GM13976 (cell line): ENCODE measurements at regions not wholly inside any gene's neighbourhood (a gene's known extent, or its start where the extent isn't known, plus 50 kb on each side); places are given as distances from the start of the nearest gene placed in this dataset.

Experiments used
- DNase-seq: peaks from one replicate; pipeline ENCODE4 v3.0.0; 2012; ENCODE audit warnings: low spot score
- in situ Hi-C: fragments of 300-500 bp; cut with MboI; formaldehyde crosslinking; loops from one replicate; pipeline ENCODE4 v1.12.0; 2022; ENCODE audit warnings: low sequenced_read_pairs, mixed read lengths, inconsistent platforms; ENCODE audit not compliant: unreplicated experiment
- TF ChIP-seq, protein P1 (sequence below): IDR thresholded peaks from 2 replicates; pipeline ENCODE4 v1.5.1; 2012; ENCODE audit warnings: borderline replicate concordance, mild to moderate bottlenecking; ENCODE audit not compliant: insufficient read depth; ENCODE audit errors: extremely low read depth, missing control alignments, control extremely low read depth

DNA sequence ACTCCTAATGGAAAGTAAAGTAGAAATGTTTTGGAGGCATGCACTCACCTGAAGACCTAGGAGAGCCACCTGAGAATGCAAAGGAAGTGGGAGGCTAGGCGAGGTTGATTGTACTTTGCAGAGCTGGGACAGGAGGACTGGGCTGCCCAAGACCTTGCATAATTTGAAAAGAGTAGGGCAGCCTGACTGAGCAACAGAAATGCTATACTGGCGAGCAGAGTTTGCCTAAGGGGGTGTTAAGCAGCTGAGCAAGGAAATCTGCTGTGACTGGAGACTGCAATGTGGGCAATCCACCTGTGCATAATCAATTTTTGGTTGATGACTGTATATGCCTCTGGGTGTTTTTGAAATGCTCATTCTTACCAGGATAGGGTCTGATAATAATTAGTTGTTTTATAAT lies 834.1 kb downstream of the TRHDE start:
- TF ChIP-seq, protein P1, sequence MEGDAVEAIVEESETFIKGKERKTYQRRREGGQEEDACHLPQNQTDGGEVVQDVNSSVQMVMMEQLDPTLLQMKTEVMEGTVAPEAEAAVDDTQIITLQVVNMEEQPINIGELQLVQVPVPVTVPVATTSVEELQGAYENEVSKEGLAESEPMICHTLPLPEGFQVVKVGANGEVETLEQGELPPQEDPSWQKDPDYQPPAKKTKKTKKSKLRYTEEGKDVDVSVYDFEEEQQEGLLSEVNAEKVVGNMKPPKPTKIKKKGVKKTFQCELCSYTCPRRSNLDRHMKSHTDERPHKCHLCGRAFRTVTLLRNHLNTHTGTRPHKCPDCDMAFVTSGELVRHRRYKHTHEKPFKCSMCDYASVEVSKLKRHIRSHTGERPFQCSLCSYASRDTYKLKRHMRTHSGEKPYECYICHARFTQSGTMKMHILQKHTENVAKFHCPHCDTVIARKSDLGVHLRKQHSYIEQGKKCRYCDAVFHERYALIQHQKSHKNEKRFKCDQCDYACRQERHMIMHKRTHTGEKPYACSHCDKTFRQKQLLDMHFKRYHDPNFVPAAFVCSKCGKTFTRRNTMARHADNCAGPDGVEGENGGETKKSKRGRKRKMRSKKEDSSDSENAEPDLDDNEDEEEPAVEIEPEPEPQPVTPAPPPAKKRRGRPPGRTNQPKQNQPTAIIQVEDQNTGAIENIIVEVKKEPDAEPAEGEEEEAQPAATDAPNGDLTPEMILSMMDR = no peak
- in situ Hi-C loops = no loop called here

DNA sequence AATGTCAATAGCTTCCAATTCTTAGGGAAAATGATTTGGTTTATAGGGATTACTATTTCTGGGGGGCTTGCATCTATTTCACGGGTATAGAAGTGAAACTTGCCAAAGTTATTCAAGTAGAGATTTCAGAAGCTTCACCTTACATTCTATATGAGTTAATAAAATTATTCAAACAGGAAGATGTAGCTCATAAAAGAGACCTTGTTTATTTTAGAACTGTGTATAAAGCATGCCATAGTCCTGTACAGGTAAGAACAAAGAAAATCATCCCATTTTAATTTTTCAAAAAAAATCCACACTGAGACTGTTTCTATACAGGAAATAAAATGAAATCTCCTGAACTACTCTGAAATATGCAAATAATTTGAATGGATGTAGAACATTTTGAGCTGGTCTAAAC lies 834.7 kb downstream of the TRHDE start:
- in situ Hi-C loops = no loop called here
- no peak for DNase-seq
- TF ChIP-seq, protein P1 = no peak

More for the DNA sequence above, 834.1 kb downstream of the TRHDE start:
- DNase-seq = no peak

DNA sequence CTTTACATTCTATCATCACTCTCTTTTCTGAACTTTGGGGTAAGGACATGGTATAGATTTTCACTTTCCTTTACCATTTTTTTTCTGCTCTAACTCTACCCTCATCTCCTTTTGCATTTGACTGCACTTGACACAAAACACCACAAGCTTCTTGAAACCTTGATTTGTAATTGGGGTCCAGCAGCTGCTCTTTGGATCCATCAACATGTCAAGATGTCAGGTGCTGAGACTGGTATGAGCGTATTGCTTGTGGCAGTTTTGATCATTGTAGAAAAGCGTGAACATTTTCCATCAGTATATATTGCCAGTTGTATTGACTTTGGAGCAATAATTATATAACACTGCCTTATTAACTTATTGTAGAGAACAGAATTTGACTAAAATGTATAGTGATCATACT lies 838.6 kb downstream of the TRHDE start:
- no peak for DNase-seq
- in situ Hi-C loops = no loop called here
- TF ChIP-seq, protein P1 = no peak

DNA sequence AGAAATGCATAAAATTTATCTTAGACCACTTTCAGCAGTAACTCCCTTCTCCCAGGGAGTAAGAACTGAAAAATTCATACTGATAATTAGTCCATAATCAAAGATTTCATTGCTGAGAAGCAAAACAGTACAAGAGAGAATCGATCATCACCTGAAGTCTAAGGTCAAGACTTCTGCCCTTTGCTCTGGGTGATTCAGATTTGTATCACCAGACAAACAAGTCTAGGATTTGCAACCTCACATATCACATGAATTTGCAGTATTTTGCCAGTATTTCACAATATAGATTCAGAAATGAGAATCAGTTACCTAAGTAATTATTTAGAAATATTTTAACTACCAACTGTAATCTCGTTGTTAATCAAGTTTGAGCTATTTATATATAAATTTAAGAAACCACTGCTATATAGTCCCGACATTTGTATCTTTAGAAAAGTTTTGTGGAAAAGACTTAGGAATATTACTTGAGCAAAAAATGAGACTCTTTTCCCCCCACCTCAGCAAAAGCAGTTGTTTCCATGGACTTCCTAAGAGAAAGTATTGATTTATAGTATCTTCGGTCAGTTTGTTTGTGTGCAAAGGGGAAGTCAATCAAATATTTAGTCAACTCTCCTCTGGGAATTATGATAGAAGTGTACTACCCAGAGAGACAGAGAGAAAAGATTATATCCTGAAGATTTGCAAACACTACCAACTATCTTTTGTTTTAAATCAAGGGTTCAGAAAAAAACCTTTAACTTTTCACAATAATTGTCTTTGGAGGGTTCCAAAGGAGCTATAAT lies 840.1 kb downstream of the TRHDE start:
- DNase-seq = no peak
- in situ Hi-C loops = no loop called here
- TF ChIP-seq, protein P1 = no peak

DNA sequence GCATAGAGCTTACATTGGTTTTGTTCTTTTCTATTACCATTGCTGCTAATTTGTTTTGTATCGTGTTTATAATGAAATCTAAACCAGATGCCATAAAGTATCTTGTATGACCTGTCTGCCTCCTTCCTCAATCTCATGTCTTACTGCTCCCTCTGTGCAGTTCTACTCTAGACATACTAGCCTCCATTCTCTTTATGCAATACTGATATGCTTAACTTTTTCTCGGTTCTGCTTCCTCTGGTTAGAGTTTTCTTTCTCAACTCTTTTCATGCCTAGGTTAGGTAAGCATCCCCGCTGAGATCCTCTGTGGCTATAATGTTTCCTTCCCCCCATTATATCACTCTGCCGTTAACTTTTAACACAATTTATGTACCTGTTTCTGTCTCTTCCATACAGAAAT lies 852.3 kb downstream of the TRHDE start:
- TF ChIP-seq, protein P1 = no peak
- in situ Hi-C loops = no loop called here
- no peak for DNase-seq

DNA sequence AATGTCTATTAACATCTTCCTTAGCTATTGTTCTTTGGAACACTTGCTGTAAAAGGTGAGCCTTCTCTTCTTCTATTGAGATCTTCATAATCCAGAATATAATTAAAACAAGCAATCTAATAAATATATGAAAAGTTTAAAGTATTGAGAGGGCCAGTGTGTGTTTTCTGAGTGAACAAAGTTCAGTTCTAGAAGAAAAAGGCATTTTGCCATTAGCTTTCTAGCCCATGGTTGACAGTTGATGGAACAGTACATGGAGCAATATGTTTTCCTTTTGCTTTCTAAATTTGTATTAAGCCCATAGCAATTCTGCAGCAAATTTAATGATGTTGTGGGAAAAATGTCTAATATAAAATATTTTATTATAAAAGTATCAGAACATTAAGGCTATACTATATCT lies 853.0 kb downstream of the TRHDE start:
- in situ Hi-C loops = no loop called here
- DNase-seq = no peak
- TF ChIP-seq, protein P1 = no peak
